ENCODE measurements at regions not wholly inside any gene's neighbourhood (a gene's known extent, or its start where the extent isn't known, plus 50 kb on each side); places are given as distances from the start of the nearest gene placed in this dataset.

- H3K4me3 ChIP-seq = no peak overlapping the region
- no peak for TF ChIP-seq CTCF (IDR thresholded peaks at IDR 0.05)
- peaks cover 16% of the 10 kb centered on the region for H3K4me1 ChIP-seq (ENCODE audit: low read depth)
- no peaks in the 10 kb centered on the region for H3K36me3 ChIP-seq (ENCODE audit: low read depth)
- intact Hi-C loops (cut with DNase I, micrococcal nuclease) = no loop called here
- H3K9me3 ChIP-seq = no peaks in the 10 kb centered on the region
- peak in 1 of 3 donors; percentile 45 for DNase-seq
- peak; percentile 89 for ATAC-seq
These were observed 178.7 kb upstream of the FAT1 start for GRCh38 chr4:186902361-186902760.

DNA sequence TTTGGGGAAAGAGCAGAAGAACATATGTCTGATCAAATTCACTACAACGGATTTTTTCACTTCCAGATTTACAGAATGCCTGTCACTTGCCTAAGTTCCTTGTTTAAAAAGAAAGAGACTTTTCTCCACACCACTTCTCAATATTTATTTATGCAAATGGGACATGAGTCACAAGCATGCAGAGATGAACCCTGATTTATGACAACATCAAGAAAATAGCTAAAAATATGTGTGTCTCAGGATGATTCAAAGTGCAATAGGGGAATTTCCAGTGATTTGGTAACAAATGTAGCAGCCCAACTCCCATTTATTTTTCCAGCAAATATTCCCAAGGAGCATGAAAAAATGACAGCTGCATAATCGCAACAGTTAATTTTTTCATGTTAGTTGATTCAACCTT is 180.4 kb upstream of the FAT1 start:
- intact Hi-C loops (cut with DNase I, micrococcal nuclease) = no loop called here
- DNase-seq = no peak
- TF ChIP-seq CTCF (IDR thresholded peaks at IDR 0.05) = no peak

GRCh38 chr4:186906722-186907121 is 183.1 kb upstream of the FAT1 start:
- DNase-seq (no peak), ATAC-seq (no peak)
- Histone ChIP-seq H3K36me3 (ENCODE audit: low read depth) (no peaks in the 10 kb centered on the region), H3K9me3 (no peaks in the 10 kb centered on the region), H3K4me1 (ENCODE audit: low read depth) (peaks cover 16% of the 10 kb centered on the region), H3K4me3 (no peak overlapping the region)
- TF ChIP-seq CTCF (IDR thresholded peaks at IDR 0.05) = no peak
- intact Hi-C loops (cut with DNase I, micrococcal nuclease) = no loop called here

More for the DNA sequence above, 180.4 kb upstream of the FAT1 start:
- no peaks in the 10 kb centered on the region for H3K36me3 ChIP-seq (ENCODE audit: low read depth)
- H3K4me1 ChIP-seq (ENCODE audit: low read depth) = peaks cover 16% of the 10 kb centered on the region
- H3K4me3 ChIP-seq = no peak overlapping the region
- ATAC-seq = peak; percentile 25
- H3K9me3 ChIP-seq = no peaks in the 10 kb centered on the region

- Histone ChIP-seq H3K36me3 (ENCODE audit: low read depth) (no peaks in the 10 kb centered on the region), H3K4me3 (no peak overlapping the region), H3K9me3 (no peaks in the 10 kb centered on the region), H3K4me1 (ENCODE audit: low read depth) (no peaks in the 10 kb centered on the region)
- no peak for DNase-seq
- ATAC-seq = no peak
- intact Hi-C loops (cut with DNase I, micrococcal nuclease) = no loop called here
- TF ChIP-seq CTCF (IDR thresholded peaks at IDR 0.05) = no peak
These were observed 186.7 kb upstream of the FAT1 start for GRCh38 chr4:186910385-186910784.

- Histone ChIP-seq H3K4me1 (ENCODE audit: low read depth) (no peaks in the 10 kb centered on the region), H3K4me3 (no peak overlapping the region), H3K36me3 (ENCODE audit: low read depth) (no peaks in the 10 kb centered on the region), H3K9me3 (no peaks in the 10 kb centered on the region)
- ATAC-seq = no peak
- intact Hi-C loops (cut with DNase I, micrococcal nuclease) = no loop called here
- no peak for TF ChIP-seq CTCF (IDR thresholded peaks at IDR 0.05)
- no peak for DNase-seq
These were observed 188.9 kb upstream of the FAT1 start for GRCh38 chr4:186912606-186913005.

DNA sequence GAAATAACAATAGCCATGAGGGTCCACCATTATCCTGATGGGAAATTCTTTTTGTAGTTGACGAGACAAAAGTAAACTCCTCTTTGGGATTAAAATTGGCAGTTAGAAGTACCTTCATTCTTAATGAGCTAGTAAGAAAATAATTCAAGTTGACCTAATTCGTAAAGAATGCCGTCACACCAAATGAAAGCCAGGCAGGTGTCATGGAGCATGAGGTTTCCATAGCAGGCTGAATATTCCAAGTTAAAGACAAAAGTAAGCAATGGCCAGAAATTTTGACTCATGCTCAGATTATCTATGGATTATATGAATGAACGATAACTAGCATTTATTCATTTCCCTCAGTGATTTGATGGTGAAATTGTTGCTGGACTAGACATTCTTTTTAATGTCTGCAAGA is 192.2 kb upstream of the FAT1 start:
- no peaks in the 10 kb centered on the region for H3K36me3 ChIP-seq (ENCODE audit: low read depth)
- DNase-seq = no peak
- H3K4me3 ChIP-seq = no peak overlapping the region
- intact Hi-C loops (cut with DNase I, micrococcal nuclease) = no loop called here
- H3K4me1 ChIP-seq (ENCODE audit: low read depth) = no peaks in the 10 kb centered on the region
- no peaks in the 10 kb centered on the region for H3K9me3 ChIP-seq
- TF ChIP-seq CTCF (IDR thresholded peaks at IDR 0.05) = no peak
- no peak for ATAC-seq
